Heart left ventricle (tissue), 16 donors: ENCODE measurements at regions not wholly inside any gene's neighbourhood (a gene's known extent, or its start where the extent isn't known, plus 50 kb on each side); places are given as distances from the start of the nearest gene placed in this dataset.

ENCODE experiments used
- ATAC-seq, 4 donors: fragments of 200-7000 bp; cut with Tn5 transposase; one replicate each; pipeline ENCODE4 v1.9.1; 2020 to 2022; ENCODE audit warnings: moderate library complexity in 4 of 4, mild to moderate bottlenecking in 3 of 4, moderate number of reproducible peaks in 1 of 4
- DNase-seq, 5 donors: peaks; one replicate each; pipeline ENCODE4 v3.0.0-alpha.2; 2020
- H3K27ac ChIP-seq, 12 donors: fragments of 200-600 bp; sonication (generic) in 4 of 12; one replicate each; pipeline versions ENCODE4 v1.5.0 to v1.8.0; 2016 to 2022; ENCODE audit warnings: mild to moderate bottlenecking in 2 of 12
- H3K27me3 ChIP-seq, 9 donors: fragments of 200-600 bp; sonication (generic) in 2 of 9; one replicate each; pipeline versions ENCODE4 v1.5.1 to v1.8.0; 2016 to 2022; ENCODE audit warnings: mild to moderate bottlenecking in 3 of 9
- H3K36me3 ChIP-seq, 9 donors: fragments of 200-600 bp; sonication (generic) in 2 of 9; one replicate each; pipeline versions ENCODE4 v1.5.0 to v1.8.0; 2018 to 2022; ENCODE audit warnings: mild to moderate bottlenecking in 2 of 9
- H3K4me1 ChIP-seq, 12 donors: fragments of 200-600 bp; sonication (generic) in 4 of 12; one replicate each; pipeline versions ENCODE4 v1.5.0 to v1.8.0; 2016 to 2022; ENCODE audit warnings: mild to moderate bottlenecking in 3 of 12
- H3K4me3 ChIP-seq, 12 donors: fragments of 200-600 bp; sonication (generic) in 4 of 12; one replicate each; pipeline versions ENCODE4 v1.5.0 to v1.8.0; 2017 to 2022; ENCODE audit warnings: mild to moderate bottlenecking in 9 of 12, moderate library complexity in 4 of 12
- H3K9me3 ChIP-seq, 12 donors: fragments of 200-600 bp; sonication (generic) in 4 of 12; one replicate each; pipeline versions ENCODE4 v1.5.0 to v1.8.0; 2016 to 2022; ENCODE audit warnings: mild to moderate bottlenecking in 1 of 12
- CTCF ChIP-seq, 12 donors: fragments of 200-600 bp; sonication (generic) in 4 of 12; IDR thresholded peaks; one replicate each; pipeline versions ENCODE4 v1.5.0 to v1.8.0; 2018 to 2022; ENCODE audit warnings: antibody characterized with exemption in 12 of 12, mild to moderate bottlenecking in 5 of 12
- POLR2A ChIP-seq, 2 donors: fragments of 450-650 bp; IDR thresholded peaks; one replicate each; pipeline ENCODE4 v1.6.1; 2017; ENCODE audit warnings: antibody characterized with exemption in 2 of 2, mild to moderate bottlenecking in 2 of 2, moderate library complexity in 2 of 2
- WGBS, 4 donors: extraction: QIAGEN DNeasy Blood & Tissue Kit in 2 of 4; methylation state at CpG; one replicate each; pipeline versions ENCODE4 v1.1.5 to v1.1.7; 2013 to 2018; 5-methylcytosine and 5-hydroxymethylcytosine counted together
- intact Hi-C, 10 donors: fragments of 100-400 bp; cut with DNase I; formaldehyde crosslinking; loops; one replicate each; pipeline versions ENCODE4 v1.11.1 to v1.14.2; 2022
- donor health status: ischemic (EF 13 %, LVEDD 7.1; RV severe dilation, severe dysfunction).
- donor health status: healthy with polysubstance abuse.
- donor health status: DM: no; HTN: yes; CAD: no.
- donor health status: DM: no; HTN: no; CAD: no.
- donor health status: ischemic (EF 25% LVEDD 6.9; RV normal size, moderate dysfunction).
- donor health status: ischemic (EF 25% LVEDD 5.7; RV mildly dilated, moderate dysfunction).
- donor health status: healthy.
- donor health status: DM: yes; HTN: yes; CAD: no.
- donor health status: ischemic (EF 35%, LVEDD 5.7; RV mildly dilated, moderate dysfunction).
- donor health status: nonischemic (EF 11% LVEDD 7.7; RV severe dilation, severe dysfunction).
- donor health status: DM: yes; HTN: yes; CAD: no.
- donor health status: PGD.
- donor health status: ischemic (EF 29% LVEDD 5.4; RV normal size, mild dysfunction).
- donor health status: nonischemic (EF 23%, LVEDD 6.1; RV moderate dilation, normal function).

GRCh38 chr3:117898722-117899522, 1135.7 kb downstream of the IGSF11 start:
- intact Hi-C loops, result no loop called here
- peaks cover 0 to 22% (median 5%) of the 10 kb centered on the region in 12 donors for H3K9me3 ChIP-seq
- H3K36me3 ChIP-seq, result no peaks in the 10 kb centered on the region
- no peak overlapping the region for H3K4me3 ChIP-seq
- DNase-seq (no peak), ATAC-seq (no peak)
- no peaks in the 10 kb centered on the region for H3K4me1 ChIP-seq
- no peak overlapping the region for H3K27ac ChIP-seq
- H3K27me3 ChIP-seq, result peaks cover 0 to 5% (median 0%) of the 10 kb centered on the region in 9 donors
- TF ChIP-seq CTCF (IDR thresholded peaks at IDR 0.05) (no peak), POLR2A (IDR thresholded peaks at IDR 0.05) (no peak)
- 52 to 75% (median 62%) methylated on average over 6 of the region's 6 CpGs for WGBS, 4 donors

- Histone ChIP-seq H3K27ac (no peak overlapping the region), H3K4me1 (no peaks in the 10 kb centered on the region), H3K9me3 (peaks cover 0 to 8% (median 0%) of the 10 kb centered on the region in 12 donors), H3K4me3 (no peak overlapping the region), H3K27me3 (peaks cover 0 to 5% (median 0%) of the 10 kb centered on the region in 9 donors), H3K36me3 (no peaks in the 10 kb centered on the region)
- DNase-seq (no peak), ATAC-seq (no peak)
- TF ChIP-seq POLR2A (IDR thresholded peaks at IDR 0.05) (no peak), CTCF (IDR thresholded peaks at IDR 0.05) (no peak)
- intact Hi-C loops, result no loop called here
Observed at GRCh38 chr3:117903226-117903625, 1131.4 kb downstream of the IGSF11 start.

- ATAC-seq (peak in 2 of 4 donors; percentile 42 to 65), DNase-seq (no peak)
- H3K27me3 ChIP-seq, result no peaks in the 10 kb centered on the region
- 41 to 50% (median 48%) methylated on average over 3 of the region's 3 CpGs for WGBS, 4 donors
- no peaks in the 10 kb centered on the region for H3K36me3 ChIP-seq
- intact Hi-C loops, result no loop called here
- no peaks in the 10 kb centered on the region for H3K4me1 ChIP-seq
- TF ChIP-seq CTCF (IDR thresholded peaks at IDR 0.05), result no peak
- TF ChIP-seq POLR2A (IDR thresholded peaks at IDR 0.05), result no peak
- no peaks in the 10 kb centered on the region for H3K9me3 ChIP-seq
- H3K27ac ChIP-seq, result no peak overlapping the region
- no peak overlapping the region for H3K4me3 ChIP-seq
Observed at GRCh38 chr3:117910820-117911521, 1123.7 kb downstream of the IGSF11 start.

GRCh38 chr3:117912352-117912751, 1122.3 kb downstream of the IGSF11 start:
- TF ChIP-seq CTCF (IDR thresholded peaks at IDR 0.05), result no peak
- TF ChIP-seq POLR2A (IDR thresholded peaks at IDR 0.05), result no peak
- ATAC-seq (no peak), DNase-seq (no peak)
- Histone ChIP-seq H3K4me1 (no peaks in the 10 kb centered on the region), H3K27me3 (no peaks in the 10 kb centered on the region), H3K4me3 (no peak overlapping the region), H3K9me3 (no peaks in the 10 kb centered on the region), H3K27ac (no peak overlapping the region), H3K36me3 (no peaks in the 10 kb centered on the region)
- WGBS, 4 donors, result 89 to 92% (median 91%) methylated on average over 2 of the region's 2 CpGs
- intact Hi-C loops, result no loop called here
